HG03439 (cell line): ENCODE measurements at regions not wholly inside any gene's neighbourhood (a gene's known extent, or its start where the extent isn't known, plus 50 kb on each side); places are given as distances from the start of the nearest gene placed in this dataset.

ENCODE experiments used
- ATAC-seq: cut with Tn5 transposase; IDR thresholded peaks from one replicate; pipeline ENCODE4 v1.9.1; 2021; ENCODE audit warnings: mild to moderate bottlenecking, moderate library complexity; ENCODE audit not compliant: unreplicated experiment

DNA sequence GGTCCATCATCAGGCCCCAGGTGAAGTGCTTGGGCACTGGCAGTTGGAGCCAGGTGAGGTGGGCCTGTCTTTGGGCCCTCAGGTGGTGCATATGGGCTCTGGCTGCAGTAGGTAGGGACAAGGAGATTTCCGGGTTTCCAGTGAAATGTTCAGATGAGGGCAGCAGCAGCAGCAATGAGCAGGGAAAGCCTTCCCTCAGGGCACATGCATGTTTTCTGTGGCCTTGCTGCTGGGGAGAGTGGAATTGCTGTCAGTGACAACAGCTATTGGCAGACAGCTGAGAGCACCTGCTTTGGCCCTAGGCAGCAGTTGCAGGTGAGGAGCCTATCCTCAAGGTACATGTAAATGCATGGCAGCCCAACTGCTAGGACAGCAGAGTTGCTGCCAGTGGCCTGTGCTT lies 58.9 kb upstream of the QRFPR start:
- ATAC-seq, result no peak
